ENCODE measurements at regions not wholly inside any gene's neighbourhood (a gene's known extent, or its start where the extent isn't known, plus 50 kb on each side); places are given as distances from the start of the nearest gene placed in this dataset.

DNA sequence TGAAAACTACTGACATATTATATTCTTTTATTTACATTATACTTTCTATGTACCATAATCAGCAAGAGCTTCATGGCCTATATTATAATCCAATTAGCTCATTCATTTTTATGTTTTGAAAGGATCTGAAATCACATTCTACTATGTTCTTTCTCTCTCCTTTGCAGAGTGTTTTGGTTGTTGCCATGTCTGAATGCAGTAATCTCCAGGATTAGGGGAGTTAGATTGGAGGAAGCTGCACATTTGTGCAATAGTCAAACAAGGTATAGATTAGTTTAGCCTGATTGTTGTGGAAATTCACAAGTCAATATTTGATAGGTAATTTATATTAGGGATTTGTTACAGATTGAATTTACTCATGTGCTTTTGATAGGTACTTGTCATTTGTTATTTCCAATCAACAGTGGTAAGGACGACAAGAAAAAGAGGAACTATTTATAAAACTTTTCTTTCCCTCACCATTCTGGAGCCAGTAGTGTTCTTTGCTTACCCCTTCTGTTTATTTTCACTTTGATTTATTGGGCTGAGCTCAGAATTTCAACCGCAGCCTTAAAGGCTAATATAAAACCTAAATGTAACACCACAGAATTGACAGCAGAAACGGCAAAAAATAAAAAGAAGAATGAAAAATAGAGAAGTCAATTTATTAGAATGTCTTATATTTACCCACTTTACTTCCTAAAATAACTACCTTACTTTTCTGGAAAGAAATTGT, 597.0 kb downstream of the CHSY3 start:
- TF ChIP-seq SUZ12 (IDR thresholded peaks at IDR 0.05; ENCODE audit: extremely low read depth, insufficient read depth, insufficient read length) (no peak), ZNF274 (IDR thresholded peaks at IDR 0.05; ENCODE audit: low read depth, low read length) (no peak)

Data from NT2/D1 (cell line).